SK-N-SH treated with all-trans-retinoic acid at 6 μM for 48 hours (cell line): ENCODE measurements at regions not wholly inside any gene's neighbourhood (a gene's known extent, or its start where the extent isn't known, plus 50 kb on each side); places are given as distances from the start of the nearest gene placed in this dataset.

ENCODE experiments used
- ARNTL ChIP-seq: fragments of 450-650 bp; formaldehyde crosslinking; IDR thresholded peaks from 2 replicates; pipeline ENCODE4 v1.5.0; 2020; ENCODE audit warnings: low read depth, mild to moderate bottlenecking, moderate library complexity, borderline replicate concordance
- CSDC2 ChIP-seq: fragments of 250-450 bp; sonication (Bioruptor Pico); IDR thresholded peaks from 2 replicates; pipeline ENCODE4 v1.5.0; 2020; ENCODE audit warnings: mild to moderate bottlenecking, moderate library complexity
- CSRNP3 ChIP-seq: fragments of 250-450 bp; sonication (Bioruptor Pico); IDR thresholded peaks from 2 replicates; pipeline ENCODE4 v1.5.1; 2021; ENCODE audit warnings: mild to moderate bottlenecking, moderate library complexity
- GLIS3 ChIP-seq: fragments of 250-450 bp; sonication (Bioruptor Pico); IDR thresholded peaks from 2 replicates; pipeline ENCODE4 v1.5.0; 2020; ENCODE audit warnings: mild to moderate bottlenecking, moderate library complexity
- ISL1 ChIP-seq: fragments of 250-450 bp; sonication (Bioruptor Pico); IDR thresholded peaks from 2 replicates; pipeline ENCODE4 v2.1.2; 2022; ENCODE audit warnings: mild to moderate bottlenecking, moderate library complexity
- PPARA ChIP-seq: fragments of 250-450 bp; sonication (Bioruptor Pico); IDR thresholded peaks from 2 replicates; pipeline ENCODE4 v1.5.0; 2020; ENCODE audit warnings: mild to moderate bottlenecking, borderline replicate concordance
- RARB ChIP-seq: fragments of 250-450 bp; sonication (Bioruptor Pico); IDR thresholded peaks from 2 replicates; pipeline ENCODE4 v1.8.0; 2021; ENCODE audit warnings: mild to moderate bottlenecking, moderate library complexity
- SNAI2 ChIP-seq: fragments of 250-450 bp; sonication (Bioruptor Pico); IDR thresholded peaks from 2 replicates; pipeline ENCODE4 v1.5.0; 2020; ENCODE audit warnings: mild to moderate bottlenecking, moderate library complexity
- TSHZ2 ChIP-seq: fragments of 250-450 bp; sonication (Bioruptor Pico); IDR thresholded peaks from 2 replicates; pipeline ENCODE4 v1.5.0; 2020; ENCODE audit warnings: mild to moderate bottlenecking, moderate library complexity
- ZC3H10 ChIP-seq: fragments of 250-450 bp; sonication (Bioruptor Pico); IDR thresholded peaks from 2 replicates; pipeline ENCODE4 v1.5.1; 2021; ENCODE audit warnings: mild to moderate bottlenecking, moderate library complexity
- ZFP3 ChIP-seq: fragments of 250-450 bp; sonication (Bioruptor Pico); IDR thresholded peaks from 2 replicates; pipeline ENCODE4 v1.5.0; 2020; ENCODE audit warnings: mild to moderate bottlenecking, moderate library complexity
- ZFP30 ChIP-seq: fragments of 450-650 bp; formaldehyde crosslinking; IDR thresholded peaks from 2 replicates; pipeline ENCODE4 v1.5.0; 2022; ENCODE audit warnings: mild to moderate bottlenecking, moderate library complexity
- ZNF70 ChIP-seq: fragments of 450-650 bp; formaldehyde crosslinking; IDR thresholded peaks from 2 replicates; pipeline ENCODE4 v1.5.0; 2020; ENCODE audit warnings: mild to moderate bottlenecking, moderate library complexity
- ZNF8 ChIP-seq: fragments of 450-650 bp; formaldehyde crosslinking; IDR thresholded peaks from 2 replicates; pipeline ENCODE4 v1.5.0; 2020; ENCODE audit warnings: mild to moderate bottlenecking, moderate library complexity

DNA sequence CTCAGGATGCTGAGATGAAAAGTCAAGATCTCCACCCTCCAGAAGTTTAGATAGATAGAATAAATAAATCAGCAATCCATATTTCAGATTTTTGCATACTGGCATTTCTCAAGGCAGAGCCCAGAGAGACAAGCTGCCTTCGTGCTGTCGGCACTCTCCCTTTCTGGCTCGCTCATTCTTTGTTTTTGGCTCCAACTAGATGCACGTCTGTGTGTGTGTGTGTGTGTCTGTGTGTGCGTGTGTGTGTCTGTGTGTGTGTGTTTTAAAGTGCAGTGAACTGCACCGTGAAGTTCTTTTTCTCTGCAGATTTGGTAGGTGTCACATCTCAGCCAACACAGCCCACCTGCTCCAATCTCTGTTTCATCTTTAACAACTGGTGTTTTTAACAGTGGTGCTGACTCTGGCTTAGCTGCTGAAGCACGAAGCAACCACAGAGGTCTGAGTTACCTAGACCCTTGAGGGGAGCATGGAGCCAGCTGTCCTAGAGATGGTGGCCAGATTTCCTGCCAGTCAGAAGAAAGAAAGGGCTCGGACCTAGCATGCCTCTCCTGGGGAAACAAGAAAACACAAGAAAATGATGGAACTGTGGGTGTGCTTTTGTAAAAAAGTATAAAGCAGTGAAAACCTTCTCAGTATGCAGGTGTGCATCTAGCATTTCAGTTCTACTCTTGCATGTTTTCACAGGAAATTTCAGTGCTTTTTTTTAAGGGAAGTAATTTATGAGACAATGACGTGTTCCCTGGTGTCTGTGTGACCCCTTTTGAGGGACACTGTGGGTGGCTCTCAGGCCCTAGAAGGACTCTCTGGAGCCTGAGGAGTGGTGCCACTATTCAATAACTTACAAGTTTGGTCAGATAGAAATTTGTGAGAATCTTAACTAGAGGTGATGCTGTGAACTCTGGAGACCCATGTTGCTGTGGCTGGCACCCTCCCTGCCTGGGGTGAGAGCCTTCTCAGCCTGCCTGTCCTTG, 364.3 kb downstream of the RNF144A start:
- TF ChIP-seq ARNTL (no peak), RARB (CRISPR knock-in tag) (no peak), ZNF70 (no peak), ZC3H10 (CRISPR knock-in tag) (no peak), ZFP30 (no peak), TSHZ2 (CRISPR knock-in tag) (no peak), ZFP3 (CRISPR knock-in tag) (no peak), ZNF8 (CRISPR knock-in tag) (no peak), CSRNP3 (no peak), PPARA (CRISPR knock-in tag) (no peak), CSDC2 (CRISPR knock-in tag) (no peak), SNAI2 (CRISPR knock-in tag) (no peak), GLIS3 (CRISPR knock-in tag) (no peak), ISL1 (CRISPR knock-in tag) (no peak)
